Retinal pigment epithelial cell (primary cell): ENCODE measurements at regions not wholly inside any gene's neighbourhood (a gene's known extent, or its start where the extent isn't known, plus 50 kb on each side); places are given as distances from the start of the nearest gene placed in this dataset.

ENCODE experiments used
- DNase-seq: peaks from one replicate; pipeline ENCODE4 v3.0.0-alpha.2; 2010; ENCODE audit warnings: low read depth
- H3K4me3 ChIP-seq: 2 replicates; pipeline ENCODE4 v1.5.1; 2011; ENCODE audit warnings: mild to moderate bottlenecking, low read length, control low read depth, moderate library complexity
- TF ChIP-seq, protein P1 (sequence below): conservative IDR thresholded peaks from 2 replicates; pipeline ENCODE4 v1.5.1; 2011; ENCODE audit warnings: low read depth, low read length, control low read depth, inconsistent platforms

GRCh38 chr6:62390401-62390800, 104.4 kb upstream of the KHDRBS2 start:
- no peak overlapping the region for H3K4me3 ChIP-seq

GRCh38 chr6:62371453-62372210, 85.6 kb upstream of the KHDRBS2 start:
- TF ChIP-seq, protein P1, sequence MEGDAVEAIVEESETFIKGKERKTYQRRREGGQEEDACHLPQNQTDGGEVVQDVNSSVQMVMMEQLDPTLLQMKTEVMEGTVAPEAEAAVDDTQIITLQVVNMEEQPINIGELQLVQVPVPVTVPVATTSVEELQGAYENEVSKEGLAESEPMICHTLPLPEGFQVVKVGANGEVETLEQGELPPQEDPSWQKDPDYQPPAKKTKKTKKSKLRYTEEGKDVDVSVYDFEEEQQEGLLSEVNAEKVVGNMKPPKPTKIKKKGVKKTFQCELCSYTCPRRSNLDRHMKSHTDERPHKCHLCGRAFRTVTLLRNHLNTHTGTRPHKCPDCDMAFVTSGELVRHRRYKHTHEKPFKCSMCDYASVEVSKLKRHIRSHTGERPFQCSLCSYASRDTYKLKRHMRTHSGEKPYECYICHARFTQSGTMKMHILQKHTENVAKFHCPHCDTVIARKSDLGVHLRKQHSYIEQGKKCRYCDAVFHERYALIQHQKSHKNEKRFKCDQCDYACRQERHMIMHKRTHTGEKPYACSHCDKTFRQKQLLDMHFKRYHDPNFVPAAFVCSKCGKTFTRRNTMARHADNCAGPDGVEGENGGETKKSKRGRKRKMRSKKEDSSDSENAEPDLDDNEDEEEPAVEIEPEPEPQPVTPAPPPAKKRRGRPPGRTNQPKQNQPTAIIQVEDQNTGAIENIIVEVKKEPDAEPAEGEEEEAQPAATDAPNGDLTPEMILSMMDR: no peak
- no peak for DNase-seq
- no peak overlapping the region for H3K4me3 ChIP-seq

More at GRCh38 chr6:62390401-62390800, 104.4 kb upstream of the KHDRBS2 start:
- TF ChIP-seq, protein P1: no peak
- no peak for DNase-seq

GRCh38 chr6:62367601-62368000, 81.6 kb upstream of the KHDRBS2 start:
- TF ChIP-seq, protein P1: no peak
- no peak overlapping the region for H3K4me3 ChIP-seq
- DNase-seq: no peak

GRCh38 chr6:62362097-62362496, 76.1 kb upstream of the KHDRBS2 start:
- no peak overlapping the region for H3K4me3 ChIP-seq
- TF ChIP-seq, protein P1: no peak
- no peak for DNase-seq

DNA sequence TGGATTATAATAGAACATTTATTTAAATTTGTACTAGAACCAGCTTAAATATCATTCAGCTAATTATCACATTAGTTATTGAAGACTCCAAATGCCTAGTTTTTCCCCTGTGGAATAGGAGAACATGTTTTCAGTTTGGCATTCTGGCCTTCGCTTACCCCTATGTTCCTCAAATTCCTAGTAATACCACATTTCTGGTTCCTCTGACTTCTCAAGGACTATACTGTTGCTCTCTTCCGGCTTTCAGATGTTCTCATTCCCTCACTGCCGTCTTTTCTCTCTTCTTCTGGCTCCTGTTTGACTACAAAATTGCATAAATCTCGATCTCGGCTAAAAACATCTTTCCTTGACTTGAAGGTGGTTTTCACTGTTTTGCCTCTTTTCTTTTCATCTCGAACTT, 71.8 kb upstream of the KHDRBS2 start:
- DNase-seq: no peak
- H3K4me3 ChIP-seq: no peak overlapping the region
- TF ChIP-seq, protein P1: no peak

GRCh38 chr6:62354261-62354660, 68.2 kb upstream of the KHDRBS2 start:
- DNase-seq: no peak
- no peak overlapping the region for H3K4me3 ChIP-seq
- TF ChIP-seq, protein P1: no peak
